WI38 (cell line): ENCODE measurements at regions not wholly inside any gene's neighbourhood (a gene's known extent, or its start where the extent isn't known, plus 50 kb on each side); places are given as distances from the start of the nearest gene placed in this dataset.
"Not testable (repeated sequence)": the region's sequence is repeated elsewhere in the genome, so short reads cannot be mapped to it uniquely, and the experiment has no call there.

ENCODE experiments used
- H3K4me3 ChIP-seq: 2 replicates; pipeline ENCODE4 v1.5.1; 2011; ENCODE audit warnings: low read depth, mild to moderate bottlenecking, control low read depth, low read length
- TF ChIP-seq, protein P1 (sequence below): IDR thresholded peaks from 2 replicates; pipeline ENCODE4 v1.5.1; 2012; ENCODE audit warnings: low read depth, mild to moderate bottlenecking, control low read depth, low read length

DNA sequence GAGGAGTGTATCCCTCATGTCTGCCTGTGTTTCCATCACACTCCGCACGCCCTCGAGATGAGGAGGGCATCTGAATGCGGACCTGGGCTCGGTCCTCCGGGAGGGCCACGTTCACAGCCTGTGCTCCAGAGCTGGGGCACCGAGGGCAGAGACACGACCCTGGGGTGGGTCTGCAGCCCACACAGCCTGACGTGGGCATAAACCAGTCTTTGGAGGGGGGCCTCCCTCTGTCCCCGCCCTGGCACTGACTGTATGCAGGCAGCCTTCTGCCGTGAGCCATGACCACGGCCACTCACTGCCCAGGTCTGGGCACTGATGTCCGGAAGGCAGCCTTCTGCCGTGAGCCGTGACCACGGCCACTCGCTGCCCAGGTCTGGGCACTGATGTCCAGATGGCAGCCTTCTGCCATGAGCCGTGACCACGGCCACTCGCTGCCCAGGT is 1425.1 kb downstream of the BRD1 start:
- TF ChIP-seq, protein P1, sequence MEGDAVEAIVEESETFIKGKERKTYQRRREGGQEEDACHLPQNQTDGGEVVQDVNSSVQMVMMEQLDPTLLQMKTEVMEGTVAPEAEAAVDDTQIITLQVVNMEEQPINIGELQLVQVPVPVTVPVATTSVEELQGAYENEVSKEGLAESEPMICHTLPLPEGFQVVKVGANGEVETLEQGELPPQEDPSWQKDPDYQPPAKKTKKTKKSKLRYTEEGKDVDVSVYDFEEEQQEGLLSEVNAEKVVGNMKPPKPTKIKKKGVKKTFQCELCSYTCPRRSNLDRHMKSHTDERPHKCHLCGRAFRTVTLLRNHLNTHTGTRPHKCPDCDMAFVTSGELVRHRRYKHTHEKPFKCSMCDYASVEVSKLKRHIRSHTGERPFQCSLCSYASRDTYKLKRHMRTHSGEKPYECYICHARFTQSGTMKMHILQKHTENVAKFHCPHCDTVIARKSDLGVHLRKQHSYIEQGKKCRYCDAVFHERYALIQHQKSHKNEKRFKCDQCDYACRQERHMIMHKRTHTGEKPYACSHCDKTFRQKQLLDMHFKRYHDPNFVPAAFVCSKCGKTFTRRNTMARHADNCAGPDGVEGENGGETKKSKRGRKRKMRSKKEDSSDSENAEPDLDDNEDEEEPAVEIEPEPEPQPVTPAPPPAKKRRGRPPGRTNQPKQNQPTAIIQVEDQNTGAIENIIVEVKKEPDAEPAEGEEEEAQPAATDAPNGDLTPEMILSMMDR: no peak
- H3K4me3 ChIP-seq: no peak overlapping the region

DNA sequence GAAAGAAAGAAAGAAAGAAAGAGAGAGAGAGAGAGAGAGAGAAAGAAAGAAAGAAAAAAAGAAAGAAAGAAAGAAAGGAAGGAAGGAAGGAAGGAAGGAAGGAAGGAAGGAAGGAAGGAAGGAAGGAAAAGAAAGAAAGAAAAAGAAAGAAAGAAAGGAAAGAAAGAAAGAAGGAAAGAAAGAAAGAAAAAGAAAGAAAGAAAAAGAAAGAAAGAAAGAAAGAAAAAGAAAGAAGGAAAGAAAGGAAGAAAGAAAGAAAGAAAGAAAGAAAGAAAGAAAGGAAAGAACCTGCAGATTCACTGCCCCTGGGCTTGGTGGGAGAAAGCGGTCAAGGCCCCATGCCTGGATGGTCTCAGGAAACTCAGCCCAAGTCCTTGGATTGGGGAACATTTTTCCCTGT is 1426.2 kb downstream of the BRD1 start:
- not testable (repeated sequence) for H3K4me3 ChIP-seq

DNA sequence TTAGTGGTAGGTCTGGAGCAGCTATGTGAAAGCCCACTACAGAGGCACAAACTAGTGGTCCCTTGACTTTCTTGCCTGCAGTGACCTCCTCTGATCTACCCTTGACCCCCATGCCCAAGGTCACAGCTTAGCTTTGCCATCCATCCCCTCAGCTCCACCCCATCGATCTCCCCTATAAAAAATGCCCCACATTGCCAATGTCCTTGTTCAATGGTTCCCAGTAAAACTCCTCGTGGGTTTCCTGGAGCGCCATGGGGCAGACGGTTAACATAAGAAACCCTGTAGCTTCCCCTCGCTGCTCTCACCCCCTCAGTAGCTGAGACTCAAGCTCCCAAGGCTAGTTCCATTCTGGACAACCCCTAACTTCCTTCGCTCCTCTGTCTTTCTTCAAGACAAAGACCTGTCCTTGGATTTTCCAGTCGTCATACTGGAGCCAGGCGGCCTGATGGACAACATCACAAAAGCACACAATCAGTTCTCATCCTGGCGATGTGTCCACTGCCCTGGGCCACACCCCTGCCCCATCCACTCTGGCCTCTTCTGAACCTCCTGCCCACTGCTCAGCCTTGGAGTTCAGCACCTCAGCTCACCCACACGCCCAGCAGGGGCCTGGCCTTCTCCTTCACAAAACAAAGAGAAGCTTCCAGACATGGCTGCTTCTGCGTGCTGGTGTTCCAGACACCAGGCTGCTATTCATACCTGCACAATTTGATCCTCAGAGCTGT is 1429.3 kb downstream of the BRD1 start:
- TF ChIP-seq, protein P1: no peak
- no peak overlapping the region for H3K4me3 ChIP-seq

DNA sequence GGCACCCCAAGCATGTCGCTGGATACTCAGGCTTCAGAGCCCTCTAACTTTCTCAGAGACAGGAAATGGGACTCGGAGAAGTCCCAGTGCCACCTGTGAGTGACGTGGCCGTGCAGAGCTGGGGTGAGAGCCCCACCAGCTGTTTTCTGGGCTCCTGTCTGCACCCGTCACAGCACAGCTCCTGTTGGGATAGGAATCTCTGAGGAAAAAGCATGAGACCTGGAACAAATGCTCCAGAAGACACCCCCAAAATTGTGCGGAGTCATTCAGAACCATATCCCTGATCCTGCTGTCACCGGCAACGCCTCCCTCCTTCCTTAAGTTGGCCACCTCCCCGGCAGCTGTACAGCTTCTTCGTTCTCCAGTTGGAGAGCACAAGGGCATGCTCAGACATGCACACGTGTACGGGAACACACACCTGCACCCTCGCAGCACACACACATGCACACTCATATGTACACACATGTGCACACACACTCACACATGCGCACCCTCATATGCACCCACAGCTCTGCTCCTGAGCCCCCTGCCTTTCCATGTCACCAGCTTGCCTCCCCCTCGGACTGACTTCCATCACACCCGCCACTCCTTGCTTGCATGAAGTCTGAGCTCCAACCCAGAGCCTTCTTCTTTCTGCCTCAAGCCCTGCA is 1430.0 kb downstream of the BRD1 start:
- TF ChIP-seq, protein P1: no peak
- no peak overlapping the region for H3K4me3 ChIP-seq

DNA sequence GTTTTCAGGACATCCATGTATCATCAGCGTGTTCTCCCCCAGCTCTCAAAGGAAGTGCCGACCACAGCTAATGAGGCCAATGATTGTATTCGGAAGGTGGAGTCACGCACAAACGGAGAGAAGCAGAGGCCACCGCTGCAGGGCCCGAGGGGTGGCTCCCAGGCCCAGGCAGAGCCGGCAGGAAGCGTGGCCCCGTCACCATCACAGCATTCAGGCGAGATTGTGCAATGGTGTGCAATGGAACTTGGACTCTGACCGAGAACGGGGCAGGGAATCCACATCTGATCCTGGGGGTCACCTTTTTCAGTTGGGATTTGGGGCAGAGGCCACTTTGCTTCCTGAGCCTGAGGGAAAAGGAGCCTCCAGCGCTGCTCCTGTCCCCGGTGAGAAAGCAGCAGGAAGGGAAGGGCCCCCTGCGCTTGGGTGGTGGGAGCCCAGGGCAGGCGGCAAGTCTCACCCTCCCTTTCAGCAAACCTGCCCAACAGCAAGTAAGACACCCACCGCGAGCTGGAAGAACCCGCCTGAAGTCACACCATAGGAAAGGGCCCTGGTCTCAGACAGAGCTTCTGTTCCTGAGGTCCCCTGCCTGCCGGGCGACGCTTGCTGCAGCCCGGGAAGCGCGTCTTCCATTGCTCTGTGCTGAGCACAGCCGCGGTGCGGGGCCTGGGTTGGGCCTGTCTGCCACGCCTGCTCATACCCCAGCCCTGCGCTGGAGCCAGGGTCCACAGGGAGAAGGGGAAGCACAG is 1430.7 kb downstream of the BRD1 start:
- TF ChIP-seq, protein P1: no peak
- no peak overlapping the region for H3K4me3 ChIP-seq

DNA sequence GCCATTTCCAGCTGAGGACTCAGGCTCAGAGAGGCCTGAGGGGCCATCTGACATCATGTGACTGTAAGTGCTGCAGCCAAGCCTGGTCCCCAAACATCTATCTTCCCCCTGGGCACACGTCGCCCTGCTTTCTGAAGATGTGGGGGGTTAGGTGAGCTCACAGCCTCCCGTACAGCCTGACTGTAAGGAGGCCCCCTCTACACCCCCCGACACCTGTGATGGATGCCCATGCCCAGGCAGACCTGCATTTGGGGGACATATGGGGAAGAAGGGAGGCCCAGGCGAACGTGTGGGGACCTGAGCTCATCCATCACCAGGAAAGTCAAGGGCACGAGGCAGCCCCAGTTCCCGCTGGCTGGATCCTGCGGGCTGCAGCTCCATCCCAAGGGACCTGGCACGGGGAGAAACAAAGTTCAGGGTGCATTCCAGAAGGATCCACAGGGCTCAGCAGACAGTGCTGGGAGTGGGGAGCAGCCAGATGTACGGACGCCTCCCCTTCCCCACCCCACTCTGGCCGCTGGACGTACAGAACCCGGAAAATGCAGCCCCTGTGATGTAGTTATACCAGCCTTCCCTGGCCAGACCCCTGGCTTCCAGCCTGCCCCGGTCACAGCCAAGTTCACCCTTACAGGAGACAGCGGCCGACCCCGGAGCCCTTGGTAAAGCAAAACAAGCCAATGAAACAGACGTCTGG is 1431.4 kb downstream of the BRD1 start:
- H3K4me3 ChIP-seq: no peak overlapping the region
- TF ChIP-seq, protein P1: no peak

DNA sequence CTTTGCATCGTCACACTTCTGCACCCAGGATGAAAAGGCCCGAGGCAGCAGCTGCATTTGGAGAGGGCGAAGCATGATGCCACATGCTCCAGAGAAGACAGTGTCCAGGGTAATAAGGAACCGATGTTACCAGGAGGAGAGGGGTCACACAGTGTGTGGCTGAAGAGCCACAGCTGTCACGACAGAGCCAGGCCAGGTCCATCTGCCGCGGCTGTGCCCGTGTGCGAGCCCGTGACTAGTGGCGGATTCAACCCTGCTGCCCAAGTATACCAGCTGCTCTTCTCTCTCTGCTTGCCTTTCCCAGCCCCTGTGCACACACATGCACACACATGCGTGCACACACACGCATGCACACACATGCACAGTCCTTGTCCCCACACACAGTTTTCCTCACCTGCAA is 1432.5 kb downstream of the BRD1 start:
- TF ChIP-seq, protein P1: no peak
- no peak overlapping the region for H3K4me3 ChIP-seq
